HG02759 (cell line): ENCODE measurements at regions not wholly inside any gene's neighbourhood (a gene's known extent, or its start where the extent isn't known, plus 50 kb on each side); places are given as distances from the start of the nearest gene placed in this dataset.

Source experiments
- ATAC-seq: cut with Tn5 transposase; IDR thresholded peaks from one replicate; pipeline ENCODE4 v1.9.1; 2021; ENCODE audit warnings: mild to moderate bottlenecking, moderate library complexity; ENCODE audit not compliant: unreplicated experiment

- no peak for ATAC-seq
Observed at GRCh38 chr7:118076564-118076963, 107.4 kb upstream of the LSM8 start.

- no peak for ATAC-seq
Observed at GRCh38 chr7:118078015-118078414, 105.9 kb upstream of the LSM8 start.

GRCh38 chr7:118079369-118079768 is 104.6 kb upstream of the LSM8 start:
- no peak for ATAC-seq

GRCh38 chr7:118080947-118081346 is 103.0 kb upstream of the LSM8 start:
- ATAC-seq: peak; percentile 99

- no peak for ATAC-seq
Observed at GRCh38 chr7:118082506-118082905, 101.5 kb upstream of the LSM8 start.

GRCh38 chr7:118085000-118085399 is 99.0 kb upstream of the LSM8 start:
- no peak for ATAC-seq

GRCh38 chr7:118087126-118087525 is 96.8 kb upstream of the LSM8 start:
- no peak for ATAC-seq

- ATAC-seq: no peak
Observed at GRCh38 chr7:118094044-118094443, 89.9 kb upstream of the LSM8 start.

- peak; percentile 63 for ATAC-seq
Observed at GRCh38 chr7:118104812-118105441, 79.0 kb upstream of the LSM8 start.

GRCh38 chr7:118109607-118110006 is 74.4 kb upstream of the LSM8 start:
- ATAC-seq: no peak

GRCh38 chr7:118110178-118110925 is 73.6 kb upstream of the LSM8 start:
- ATAC-seq: no peak

- ATAC-seq: no peak
Observed at GRCh38 chr7:118111347-118111746, 72.6 kb upstream of the LSM8 start.

GRCh38 chr7:118114175-118114574 is 69.8 kb upstream of the LSM8 start:
- ATAC-seq: no peak

GRCh38 chr7:118129041-118129795 is 54.7 kb upstream of the LSM8 start:
- peak; percentile 88 for ATAC-seq

GRCh38 chr7:118132764-118133163 is 51.2 kb upstream of the LSM8 start:
- ATAC-seq: no peak
